Fibroblast of lung (primary cell): ENCODE measurements at regions not wholly inside any gene's neighbourhood (a gene's known extent, or its start where the extent isn't known, plus 50 kb on each side); places are given as distances from the start of the nearest gene placed in this dataset.

Experiments
- CTCF ChIP-seq, 2 donors: IDR thresholded peaks in 1 of 2; conservative IDR thresholded peaks in 1 of 2; 1 replicate in 1 of 2; 2 replicates in 1 of 2; pipeline ENCODE4 v1.5.1; 2011 to 2012; ENCODE audit warnings: low read length in 2 of 2, control low read depth in 1 of 2, inconsistent platforms in 1 of 2, low read depth in 1 of 2, mild to moderate bottlenecking in 1 of 2
- EZH2 ChIP-seq: IDR thresholded peaks from 2 replicates; pipeline ENCODE4 v1.5.1; 2012; ENCODE audit warnings: low read length, control low read depth, mild to moderate bottlenecking; ENCODE audit errors: missing control alignments

- TF ChIP-seq EZH2: no peak
- no peak for TF ChIP-seq CTCF (conservative IDR thresholded peaks at IDR 0.05 in 1 of 2, IDR thresholded peaks at IDR 0.05 in 1 of 2; ENCODE audit: low read depth in 1 of 2, low read length in 2 of 2)
These were observed 450.7 kb downstream of the LPIN1 start for GRCh38 chr2:12197133-12197532.
